Activated T-cell treated with anti-CD3 and anti-CD28 coated beads, Interleukin-2, amount 50 U/mL, for 1 hour (primary cell): ENCODE measurements at regions not wholly inside any gene's neighbourhood (a gene's known extent, or its start where the extent isn't known, plus 50 kb on each side); places are given as distances from the start of the nearest gene placed in this dataset.

ENCODE experiments used
- DNase-seq: peaks from one replicate; pipeline ENCODE4 v3.0.0-alpha.2; 2020

- no peak for DNase-seq
These were observed 75.1 kb upstream of the TANK start for GRCh38 chr2:161085149-161085548.

GRCh38 chr2:161088658-161089350 is 71.4 kb upstream of the TANK start:
- no peak for DNase-seq

- DNase-seq: no peak
These were observed 69.8 kb upstream of the TANK start for GRCh38 chr2:161090411-161090810.

- DNase-seq: no peak
These were observed 64.9 kb upstream of the TANK start for GRCh38 chr2:161095314-161095713.

GRCh38 chr2:161096336-161096735 is 63.9 kb upstream of the TANK start:
- DNase-seq: no peak

GRCh38 chr2:161097157-161097556 is 63.1 kb upstream of the TANK start:
- DNase-seq: no peak

GRCh38 chr2:161100211-161100895 is 59.9 kb upstream of the TANK start:
- DNase-seq: no peak

- DNase-seq: no peak
These were observed 58.8 kb upstream of the TANK start for GRCh38 chr2:161101406-161101805.

- no peak for DNase-seq
These were observed 57.3 kb upstream of the TANK start for GRCh38 chr2:161102770-161103450.

GRCh38 chr2:161103451-161103831 is 56.8 kb upstream of the TANK start:
- DNase-seq: no peak

GRCh38 chr2:161104054-161104553 is 56.1 kb upstream of the TANK start:
- no peak for DNase-seq

GRCh38 chr2:161107265-161107664 is 53.0 kb upstream of the TANK start:
- DNase-seq: no peak
